ENCODE measurements at regions not wholly inside any gene's neighbourhood (a gene's known extent, or its start where the extent isn't known, plus 50 kb on each side); places are given as distances from the start of the nearest gene placed in this dataset.

DNA sequence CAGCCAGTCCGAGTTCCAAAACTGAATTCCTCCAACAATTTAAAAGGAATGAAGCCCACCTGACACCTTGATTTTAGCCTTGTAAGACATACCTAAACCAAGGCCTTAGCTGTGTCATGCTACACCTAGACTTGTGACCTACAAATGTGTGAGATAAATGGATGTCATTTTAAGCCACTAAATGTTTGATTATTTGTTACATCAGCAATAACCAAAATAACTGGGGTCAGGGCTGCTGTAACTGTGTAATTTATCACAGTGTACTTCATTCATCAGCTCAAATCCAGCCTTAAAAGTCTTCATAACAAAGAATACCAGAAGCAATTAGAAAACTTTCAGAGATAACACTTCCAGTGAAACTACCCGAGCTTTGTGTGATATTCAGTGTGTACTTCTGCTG, 673.0 kb upstream of the ANO3 start:
- H3K36me3 Mint-ChIP-seq: no peaks in the 10 kb centered on the region
- DNase-seq (ENCODE audit: low spot score in 2 of 2, unreplicated experiment in 2 of 2): no peak
- no peaks in the 10 kb centered on the region for H3K9me3 Mint-ChIP-seq
- no peaks in the 10 kb centered on the region for H3K27me3 Mint-ChIP-seq (ENCODE audit: low read depth)
- H3K27ac Mint-ChIP-seq: no peak overlapping the region
- H3K4me3 Mint-ChIP-seq: no peak overlapping the region
- peaks cover 2% of the 10 kb centered on the region for H3K4me1 Mint-ChIP-seq
- TF ChIP-seq, protein P1, sequence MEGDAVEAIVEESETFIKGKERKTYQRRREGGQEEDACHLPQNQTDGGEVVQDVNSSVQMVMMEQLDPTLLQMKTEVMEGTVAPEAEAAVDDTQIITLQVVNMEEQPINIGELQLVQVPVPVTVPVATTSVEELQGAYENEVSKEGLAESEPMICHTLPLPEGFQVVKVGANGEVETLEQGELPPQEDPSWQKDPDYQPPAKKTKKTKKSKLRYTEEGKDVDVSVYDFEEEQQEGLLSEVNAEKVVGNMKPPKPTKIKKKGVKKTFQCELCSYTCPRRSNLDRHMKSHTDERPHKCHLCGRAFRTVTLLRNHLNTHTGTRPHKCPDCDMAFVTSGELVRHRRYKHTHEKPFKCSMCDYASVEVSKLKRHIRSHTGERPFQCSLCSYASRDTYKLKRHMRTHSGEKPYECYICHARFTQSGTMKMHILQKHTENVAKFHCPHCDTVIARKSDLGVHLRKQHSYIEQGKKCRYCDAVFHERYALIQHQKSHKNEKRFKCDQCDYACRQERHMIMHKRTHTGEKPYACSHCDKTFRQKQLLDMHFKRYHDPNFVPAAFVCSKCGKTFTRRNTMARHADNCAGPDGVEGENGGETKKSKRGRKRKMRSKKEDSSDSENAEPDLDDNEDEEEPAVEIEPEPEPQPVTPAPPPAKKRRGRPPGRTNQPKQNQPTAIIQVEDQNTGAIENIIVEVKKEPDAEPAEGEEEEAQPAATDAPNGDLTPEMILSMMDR (IDR thresholded peaks at IDR 0.05; ENCODE audit: unreplicated experiment): no peak

DNA sequence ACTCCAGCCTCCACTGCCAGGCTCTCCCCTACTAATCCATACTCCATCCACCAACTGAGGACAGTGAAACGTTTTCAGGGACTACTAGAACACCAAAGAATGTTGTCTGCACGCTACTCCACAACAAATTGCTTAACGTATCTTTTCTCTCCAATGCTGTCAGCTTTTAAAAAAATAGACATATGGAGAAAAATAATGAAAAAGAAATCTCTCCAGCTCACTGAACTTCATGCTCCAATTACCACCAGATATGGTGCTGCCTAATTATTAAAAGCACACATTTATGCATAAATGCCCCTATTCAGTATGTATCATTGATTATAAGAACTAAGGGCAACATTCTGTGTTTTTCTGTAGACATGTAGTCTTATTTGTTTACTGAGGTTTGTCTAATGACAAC, 672.2 kb upstream of the ANO3 start:
- DNase-seq (ENCODE audit: low spot score in 2 of 2, unreplicated experiment in 2 of 2): no peak
- Mint-ChIP-seq H3K9me3 (no peaks in the 10 kb centered on the region), H3K4me3 (no peak overlapping the region), H3K4me1 (peaks cover 2% of the 10 kb centered on the region), H3K36me3 (no peaks in the 10 kb centered on the region), H3K27me3 (ENCODE audit: low read depth) (no peaks in the 10 kb centered on the region), H3K27ac (no peak overlapping the region)
- TF ChIP-seq, protein P1 (IDR thresholded peaks at IDR 0.05; ENCODE audit: unreplicated experiment): no peak

DNA sequence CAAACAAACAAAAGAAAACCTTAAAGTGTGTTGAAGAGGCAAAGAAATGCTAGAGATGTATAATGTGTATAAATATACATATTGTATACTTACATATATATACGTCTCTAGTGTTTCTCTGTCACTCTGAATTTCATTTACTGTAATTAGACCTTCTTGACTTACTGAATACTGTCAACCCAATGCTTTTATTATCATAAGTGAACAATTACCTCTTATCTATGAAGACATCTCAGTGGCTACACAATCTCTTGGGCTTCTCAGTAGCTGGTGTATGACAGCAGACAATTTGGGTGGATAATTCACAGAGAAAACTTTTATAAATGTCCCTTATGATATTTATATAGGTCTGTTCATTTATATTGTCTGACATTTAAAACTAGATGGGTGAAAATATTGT, 664.1 kb upstream of the ANO3 start:
- TF ChIP-seq, protein P1 (IDR thresholded peaks at IDR 0.05; ENCODE audit: unreplicated experiment): no peak
- no peak overlapping the region for H3K27ac Mint-ChIP-seq
- no peak for DNase-seq (ENCODE audit: low spot score in 2 of 2, unreplicated experiment in 2 of 2)
- H3K36me3 Mint-ChIP-seq: no peaks in the 10 kb centered on the region
- H3K4me3 Mint-ChIP-seq: no peak overlapping the region
- H3K27me3 Mint-ChIP-seq (ENCODE audit: low read depth): peaks cover 22% of the 10 kb centered on the region
- H3K9me3 Mint-ChIP-seq: no peaks in the 10 kb centered on the region
- peaks cover 13% of the 10 kb centered on the region for H3K4me1 Mint-ChIP-seq

DNA sequence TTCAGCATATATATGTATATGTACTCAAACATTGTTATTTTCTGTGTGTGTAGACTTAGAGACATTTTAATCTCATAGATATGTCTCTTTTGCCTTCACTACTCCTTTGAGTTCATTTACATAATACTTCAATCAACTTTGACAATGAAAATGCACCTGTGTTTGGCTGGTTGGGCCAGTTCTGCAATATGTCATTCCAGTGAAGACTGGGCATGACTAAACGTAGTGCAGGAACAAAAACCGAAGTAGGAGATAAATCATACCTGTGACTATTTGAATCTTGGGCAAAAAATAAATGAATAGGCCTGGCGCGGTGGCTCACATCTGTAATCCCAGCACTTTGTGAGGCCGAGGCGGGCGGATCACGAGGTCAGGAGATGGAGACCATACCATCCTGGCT, 640.0 kb upstream of the ANO3 start:
- H3K27ac Mint-ChIP-seq: no peak overlapping the region
- DNase-seq (ENCODE audit: low spot score in 2 of 2, unreplicated experiment in 2 of 2): no peak
- H3K4me3 Mint-ChIP-seq: no peak overlapping the region
- peaks cover 5% of the 10 kb centered on the region for H3K4me1 Mint-ChIP-seq
- H3K9me3 Mint-ChIP-seq: peaks cover 24% of the 10 kb centered on the region
- peaks cover 4% of the 10 kb centered on the region for H3K27me3 Mint-ChIP-seq (ENCODE audit: low read depth)
- peaks cover 4% of the 10 kb centered on the region for H3K36me3 Mint-ChIP-seq
- TF ChIP-seq, protein P1 (IDR thresholded peaks at IDR 0.05; ENCODE audit: unreplicated experiment): no peak

DNA sequence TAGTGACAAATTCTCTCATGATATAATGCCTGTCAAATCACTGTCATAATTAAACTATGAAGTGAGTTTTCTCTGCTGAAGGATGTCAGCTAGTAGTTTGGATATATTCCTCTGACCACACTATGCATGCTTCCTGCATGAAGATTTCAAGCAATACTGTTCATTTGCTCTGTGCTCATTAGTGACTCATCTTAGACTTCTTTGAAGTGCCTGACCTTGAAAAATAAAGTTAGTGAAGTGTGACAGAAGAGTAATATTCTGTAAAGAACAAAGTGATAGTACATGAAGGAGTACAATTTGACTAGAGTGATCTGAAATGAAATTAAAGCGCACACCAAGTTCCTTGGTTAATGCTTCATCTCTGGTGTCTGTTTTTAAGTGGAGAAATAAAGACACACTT, 629.5 kb upstream of the ANO3 start:
- Mint-ChIP-seq H3K4me1 (no peaks in the 10 kb centered on the region), H3K9me3 (peaks cover 8% of the 10 kb centered on the region), H3K27me3 (ENCODE audit: low read depth) (no peaks in the 10 kb centered on the region), H3K36me3 (no peaks in the 10 kb centered on the region), H3K4me3 (no peak overlapping the region), H3K27ac (no peak overlapping the region)
- TF ChIP-seq, protein P1 (IDR thresholded peaks at IDR 0.05; ENCODE audit: unreplicated experiment): no peak
- no peak for DNase-seq (ENCODE audit: low spot score in 2 of 2, unreplicated experiment in 2 of 2)

DNA sequence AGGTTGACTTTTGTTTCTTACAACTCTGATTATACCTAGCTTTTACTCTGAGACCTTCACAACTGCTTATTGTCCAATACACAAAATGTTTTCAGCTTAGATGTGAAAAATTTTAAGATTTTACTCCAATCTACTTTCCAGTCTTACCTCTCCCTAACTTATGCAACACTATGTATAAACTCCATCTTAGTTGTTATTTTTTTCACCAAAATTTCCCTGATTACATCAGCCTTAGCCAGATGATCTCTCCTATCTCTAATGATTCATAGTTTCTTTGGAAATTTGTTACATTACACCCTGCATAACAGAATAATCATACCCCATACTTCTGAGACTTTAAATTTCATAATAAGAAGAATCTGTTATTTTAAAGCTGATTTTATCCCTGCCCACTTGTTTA, 621.0 kb upstream of the ANO3 start:
- no peaks in the 10 kb centered on the region for H3K4me1 Mint-ChIP-seq
- TF ChIP-seq, protein P1 (IDR thresholded peaks at IDR 0.05; ENCODE audit: unreplicated experiment): no peak
- H3K36me3 Mint-ChIP-seq: no peaks in the 10 kb centered on the region
- no peak overlapping the region for H3K4me3 Mint-ChIP-seq
- no peak overlapping the region for H3K27ac Mint-ChIP-seq
- DNase-seq (ENCODE audit: low spot score in 2 of 2, unreplicated experiment in 2 of 2): no peak
- H3K9me3 Mint-ChIP-seq: no peaks in the 10 kb centered on the region
- H3K27me3 Mint-ChIP-seq (ENCODE audit: low read depth): no peaks in the 10 kb centered on the region
